KMS-11 (cell line): ENCODE measurements at regions not wholly inside any gene's neighbourhood (a gene's known extent, or its start where the extent isn't known, plus 50 kb on each side); places are given as distances from the start of the nearest gene placed in this dataset.

Experiments
- H2AFZ ChIP-seq: fragments of 200-600 bp; sonication (generic); 2 replicates; pipeline ENCODE4 v1.6.1; 2016; ENCODE audit warnings: antibody characterized with exemption, mixed run types, low read depth
- H3K27ac ChIP-seq: fragments of 200-600 bp; sonication (generic); 2 replicates; pipeline ENCODE4 v1.6.1; 2016; ENCODE audit warnings: mild to moderate bottlenecking, mixed run types
- H3K27me3 ChIP-seq: fragments of 200-600 bp; sonication (generic); 2 replicates; pipeline ENCODE4 v1.6.1; 2017; ENCODE audit warnings: mild to moderate bottlenecking, low read depth, mixed run types, moderate library complexity; ENCODE audit not compliant: insufficient read depth
- H3K36me3 ChIP-seq: fragments of 200-600 bp; sonication (generic); 2 replicates; pipeline ENCODE4 v1.6.1; 2017; ENCODE audit warnings: mild to moderate bottlenecking, mixed run types; ENCODE audit not compliant: insufficient read depth
- H3K4me1 ChIP-seq: fragments of 200-600 bp; sonication (generic); 2 replicates; pipeline ENCODE4 v1.6.1; 2016; ENCODE audit warnings: mild to moderate bottlenecking, low read depth, mixed run types; ENCODE audit not compliant: poor library complexity, severe bottlenecking
- H3K4me2 ChIP-seq: fragments of 200-600 bp; sonication (generic); 2 replicates; pipeline ENCODE4 v1.7.0; 2016; ENCODE audit warnings: mild to moderate bottlenecking, mixed run types
- H3K4me3 ChIP-seq: fragments of 200-600 bp; sonication (generic); IDR thresholded peaks from 2 replicates; pipeline ENCODE4 v1.6.1; 2017; ENCODE audit warnings: low read depth, low read length, mixed read lengths; ENCODE audit not compliant: insufficient read depth
- H3K79me2 ChIP-seq: fragments of 200-600 bp; sonication (generic); 2 replicates; pipeline ENCODE4 v1.6.1; 2016; ENCODE audit warnings: low read depth, mixed run types; ENCODE audit not compliant: insufficient read depth
- H3K9ac ChIP-seq: fragments of 200-600 bp; sonication (generic); 2 replicates; pipeline ENCODE4 v1.6.1; 2016; ENCODE audit warnings: mild to moderate bottlenecking, mixed run types
- H4K20me1 ChIP-seq: fragments of 200-600 bp; sonication (generic); 2 replicates; pipeline ENCODE4 v1.6.1; 2016; ENCODE audit warnings: mild to moderate bottlenecking, mixed run types; ENCODE audit not compliant: insufficient read depth
- CTCF ChIP-seq: fragments of 200-600 bp; sonication (generic); conservative IDR thresholded peaks from 2 replicates; pipeline ENCODE4 v1.6.1; 2017; ENCODE audit warnings: low read depth, mild to moderate bottlenecking, antibody characterized with exemption, low read length, moderate library complexity, mixed read lengths

DNA sequence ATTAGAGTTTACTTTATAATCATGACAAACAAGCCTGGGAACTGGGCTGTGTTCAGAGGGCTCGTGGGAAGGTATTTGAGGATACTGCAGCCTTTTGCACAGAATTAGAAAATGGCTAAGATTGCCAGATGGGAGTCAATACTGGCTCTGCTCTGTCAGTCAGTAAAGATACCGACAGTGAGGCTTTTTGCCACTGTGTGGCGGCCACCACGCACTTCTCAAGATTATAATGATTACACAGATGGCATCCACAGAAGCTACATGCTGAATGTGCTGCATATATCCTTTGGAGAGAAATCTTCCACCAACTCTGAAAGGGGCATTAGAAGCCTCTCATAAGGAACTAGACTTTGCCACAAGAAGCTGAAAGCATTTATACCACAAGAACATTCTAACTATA, 213.4 kb upstream of the PTBP2 start:
- no peak overlapping the region for H3K4me3 ChIP-seq
- TF ChIP-seq CTCF: no peak
- no peaks in the 10 kb centered on the region for H3K4me1 ChIP-seq
- H3K27ac ChIP-seq: no peak overlapping the region
- no peak overlapping the region for H2AFZ ChIP-seq
- no peaks in the 10 kb centered on the region for H3K79me2 ChIP-seq
- no peak overlapping the region for H3K9ac ChIP-seq
- no peaks in the 10 kb centered on the region for H3K27me3 ChIP-seq
- no peaks in the 10 kb centered on the region for H4K20me1 ChIP-seq
- no peak overlapping the region for H3K4me2 ChIP-seq
- H3K36me3 ChIP-seq: no peaks in the 10 kb centered on the region

GRCh38 chr1:96509339-96509738, 212.2 kb upstream of the PTBP2 start:
- no peak for TF ChIP-seq CTCF
- Histone ChIP-seq H3K27me3 (no peaks in the 10 kb centered on the region), H3K9ac (no peak overlapping the region)

DNA sequence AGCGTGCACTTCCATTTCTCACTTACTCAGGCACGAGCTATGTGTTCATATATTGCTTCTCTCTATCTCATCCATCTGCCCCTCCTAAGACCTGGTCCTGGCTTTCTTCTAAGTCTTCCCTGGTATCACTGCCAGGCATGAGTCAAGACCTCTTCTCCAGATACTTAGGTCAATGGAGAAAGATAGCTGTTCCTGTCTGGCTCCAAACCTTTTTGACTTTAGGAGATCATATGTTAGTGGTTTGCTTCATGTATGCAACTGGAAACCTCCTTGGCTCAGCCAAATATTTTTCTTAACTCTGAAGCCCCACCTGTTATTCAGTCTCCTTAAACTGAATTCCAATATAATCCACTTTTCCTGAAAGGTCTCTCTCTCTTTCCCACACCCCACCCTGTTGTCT, 211.6 kb upstream of the PTBP2 start:
- Histone ChIP-seq H3K27ac (no peak overlapping the region), H3K4me1 (peaks cover 2% of the 10 kb centered on the region), H4K20me1 (no peaks in the 10 kb centered on the region), H3K9ac (no peak overlapping the region), H3K79me2 (no peaks in the 10 kb centered on the region), H2AFZ (no peak overlapping the region), H3K4me2 (no peak overlapping the region), H3K4me3 (no peak overlapping the region), H3K27me3 (no peaks in the 10 kb centered on the region), H3K36me3 (no peaks in the 10 kb centered on the region)
- no peak for TF ChIP-seq CTCF

More at GRCh38 chr1:96509339-96509738, 212.2 kb upstream of the PTBP2 start:
- no peak overlapping the region for H3K27ac ChIP-seq
- H4K20me1 ChIP-seq: no peaks in the 10 kb centered on the region
- H2AFZ ChIP-seq: no peak overlapping the region
- no peaks in the 10 kb centered on the region for H3K36me3 ChIP-seq
- no peaks in the 10 kb centered on the region for H3K79me2 ChIP-seq
- no peak overlapping the region for H3K4me3 ChIP-seq
- H3K4me1 ChIP-seq: no peaks in the 10 kb centered on the region
- no peak overlapping the region for H3K4me2 ChIP-seq

DNA sequence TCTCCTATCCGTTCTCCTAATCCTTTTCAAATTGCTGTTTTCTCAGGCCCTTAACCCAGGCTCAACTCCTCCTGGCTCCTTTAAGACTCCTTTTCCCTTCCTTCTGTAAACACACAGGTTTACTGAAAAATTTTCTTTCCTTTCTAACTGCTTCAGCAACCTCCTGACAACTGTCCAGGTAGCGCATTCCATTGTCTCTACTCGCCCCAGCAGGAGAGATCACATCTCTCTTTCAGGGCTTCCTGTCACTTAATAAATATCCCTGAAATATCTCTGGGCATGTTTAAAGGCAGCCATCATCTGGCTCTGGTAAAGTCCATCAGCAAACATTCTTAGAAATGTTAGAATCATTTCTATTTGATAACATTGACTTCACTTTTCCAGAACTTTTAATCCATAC, 211.2 kb upstream of the PTBP2 start:
- Histone ChIP-seq H3K27ac (no peak overlapping the region), H3K9ac (no peak overlapping the region), H3K4me3 (no peak overlapping the region), H3K79me2 (no peaks in the 10 kb centered on the region), H3K27me3 (no peaks in the 10 kb centered on the region), H4K20me1 (no peaks in the 10 kb centered on the region), H3K4me2 (no peak overlapping the region), H2AFZ (no peak overlapping the region), H3K36me3 (no peaks in the 10 kb centered on the region), H3K4me1 (peaks cover 6% of the 10 kb centered on the region)
- no peak for TF ChIP-seq CTCF
